Right atrium auricular region (tissue), 2 donors: ENCODE measurements at regions not wholly inside any gene's neighbourhood (a gene's known extent, or its start where the extent isn't known, plus 50 kb on each side); places are given as distances from the start of the nearest gene placed in this dataset.

Experiments used
- DNase-seq: peaks from one replicate; pipeline ENCODE4 v3.0.0-alpha.2; 2019; ENCODE audit warnings: low spot score
- H3K27ac ChIP-seq, 2 donors: fragments of 200-600 bp; sonication (generic); 1 replicate in 1 of 2; 2 replicates in 1 of 2; pipeline ENCODE4 v1.5.1; 2016 to 2019
- H3K27me3 ChIP-seq, 2 donors: fragments of 200-600 bp; sonication (generic); one replicate each; pipeline versions ENCODE4 v1.5.1 to v1.6.0; 2017 to 2019
- H3K36me3 ChIP-seq: fragments of 200-600 bp; sonication (generic); one replicate; pipeline ENCODE4 v1.5.1; 2016
- H3K4me1 ChIP-seq, 2 donors: fragments of 200-600 bp; sonication (generic); one replicate each; pipeline versions ENCODE4 v1.5.1 to v1.6.0; 2017 to 2019
- H3K4me3 ChIP-seq, 2 donors: fragments of 200-600 bp; sonication (generic); 1 replicate in 1 of 2; 2 replicates in 1 of 2; pipeline ENCODE4 v1.5.1; 2017 to 2019; ENCODE audit warnings: mild to moderate bottlenecking in 1 of 2, moderate library complexity in 1 of 2
- H3K9me3 ChIP-seq, 2 donors: fragments of 200-600 bp; sonication (generic); one replicate each; pipeline ENCODE4 v1.5.1; 2019
- TF ChIP-seq, protein P1 (sequence below), 2 donors: fragments of 200-600 bp; sonication (generic); IDR thresholded peaks; one replicate each; pipeline ENCODE4 v1.5.1; 2019; ENCODE audit warnings: antibody characterized with exemption in 2 of 2

DNA sequence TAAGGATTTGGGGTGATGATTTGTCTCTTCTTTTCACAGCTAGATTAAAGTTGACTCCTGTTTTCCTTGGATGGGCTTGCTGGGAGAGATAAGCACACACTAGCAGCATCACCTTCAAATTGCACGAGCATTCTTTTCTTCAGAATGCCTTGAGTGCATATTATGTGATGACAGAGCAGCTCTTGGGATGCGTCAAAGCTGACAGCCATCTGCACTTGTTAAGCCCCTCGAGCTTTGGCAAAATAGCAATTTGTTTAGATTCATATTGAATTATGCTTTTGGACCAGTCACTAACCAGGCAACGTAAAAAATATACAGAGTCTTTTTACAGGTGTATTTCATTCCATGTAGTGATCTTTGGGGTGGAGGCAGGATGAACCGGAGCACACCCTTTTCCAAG lies 407.0 kb downstream of the FUT8 start:
- Histone ChIP-seq H3K4me3 (no peak overlapping the region), H3K9me3 (no peaks in the 10 kb centered on the region), H3K27me3 (no peaks in the 10 kb centered on the region), H3K4me1 (no peaks in the 10 kb centered on the region), H3K27ac (no peak overlapping the region), H3K36me3 (no peaks in the 10 kb centered on the region)
- no peak for DNase-seq
- TF ChIP-seq, protein P1, sequence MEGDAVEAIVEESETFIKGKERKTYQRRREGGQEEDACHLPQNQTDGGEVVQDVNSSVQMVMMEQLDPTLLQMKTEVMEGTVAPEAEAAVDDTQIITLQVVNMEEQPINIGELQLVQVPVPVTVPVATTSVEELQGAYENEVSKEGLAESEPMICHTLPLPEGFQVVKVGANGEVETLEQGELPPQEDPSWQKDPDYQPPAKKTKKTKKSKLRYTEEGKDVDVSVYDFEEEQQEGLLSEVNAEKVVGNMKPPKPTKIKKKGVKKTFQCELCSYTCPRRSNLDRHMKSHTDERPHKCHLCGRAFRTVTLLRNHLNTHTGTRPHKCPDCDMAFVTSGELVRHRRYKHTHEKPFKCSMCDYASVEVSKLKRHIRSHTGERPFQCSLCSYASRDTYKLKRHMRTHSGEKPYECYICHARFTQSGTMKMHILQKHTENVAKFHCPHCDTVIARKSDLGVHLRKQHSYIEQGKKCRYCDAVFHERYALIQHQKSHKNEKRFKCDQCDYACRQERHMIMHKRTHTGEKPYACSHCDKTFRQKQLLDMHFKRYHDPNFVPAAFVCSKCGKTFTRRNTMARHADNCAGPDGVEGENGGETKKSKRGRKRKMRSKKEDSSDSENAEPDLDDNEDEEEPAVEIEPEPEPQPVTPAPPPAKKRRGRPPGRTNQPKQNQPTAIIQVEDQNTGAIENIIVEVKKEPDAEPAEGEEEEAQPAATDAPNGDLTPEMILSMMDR (IDR thresholded peaks at IDR 0.05), result no peak

DNA sequence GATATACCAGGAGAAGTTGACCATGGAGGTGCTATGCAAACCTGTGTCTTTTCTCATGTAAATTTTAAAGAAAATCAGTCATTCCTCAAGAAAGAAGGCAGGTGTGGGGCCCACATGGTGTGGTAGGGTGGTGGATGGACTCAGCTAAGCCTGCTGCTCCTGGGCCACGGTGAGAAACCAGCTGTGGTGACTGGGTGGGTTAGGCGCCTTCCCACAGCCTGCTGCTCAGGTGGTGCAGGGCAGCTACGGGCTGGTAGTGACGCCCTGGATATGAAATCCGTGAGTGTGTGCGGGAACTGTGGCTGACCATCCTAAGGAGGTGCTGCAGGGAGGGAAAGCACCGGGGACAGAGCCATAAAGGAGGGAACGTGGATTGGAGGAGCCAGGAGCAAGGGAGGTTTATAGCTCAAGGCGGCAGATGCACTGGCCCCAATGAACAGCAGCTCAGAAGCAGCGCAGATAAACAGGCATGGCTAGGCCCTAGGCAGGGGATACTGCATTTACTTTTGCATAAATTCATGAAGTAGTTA lies 408.8 kb downstream of the FUT8 start:
- no peaks in the 10 kb centered on the region for H3K9me3 ChIP-seq
- no peak overlapping the region for H3K4me3 ChIP-seq
- no peaks in the 10 kb centered on the region for H3K4me1 ChIP-seq
- TF ChIP-seq, protein P1 (IDR thresholded peaks at IDR 0.05), result no peak
- H3K27me3 ChIP-seq, result no peaks in the 10 kb centered on the region
- H3K27ac ChIP-seq, result no peak overlapping the region
- no peak for DNase-seq
- H3K36me3 ChIP-seq, result no peaks in the 10 kb centered on the region

DNA sequence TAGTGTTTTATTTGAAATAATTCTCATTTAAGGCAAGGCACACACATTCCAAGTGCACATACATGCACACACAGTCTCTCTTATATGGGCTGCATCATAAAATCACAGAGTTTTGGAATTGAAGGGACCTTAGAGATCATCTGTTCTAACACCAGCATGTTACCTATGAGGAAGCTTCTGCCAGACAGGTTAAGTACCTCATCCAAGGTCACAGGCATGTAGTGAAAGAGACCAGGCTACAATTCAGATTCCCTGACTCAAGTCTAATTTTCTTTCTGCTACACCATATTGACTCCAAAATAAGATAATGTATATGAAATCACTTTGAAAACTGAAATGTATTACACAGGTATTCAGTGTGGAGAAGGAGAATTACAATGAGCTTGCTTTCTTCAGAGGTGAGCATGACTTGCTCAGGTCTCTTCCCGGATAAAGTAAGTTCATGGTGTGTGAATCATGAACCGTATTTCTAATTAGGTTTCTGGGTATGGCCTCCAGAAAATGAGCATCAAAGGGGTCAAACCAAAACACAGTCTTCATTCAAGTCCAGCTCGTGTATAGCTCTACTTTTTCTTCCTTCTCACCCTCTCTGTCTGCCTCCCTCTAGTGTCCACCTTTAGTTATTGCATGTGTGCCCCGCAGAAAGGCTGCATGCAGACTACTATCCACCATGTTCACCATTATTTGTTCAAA lies 411.9 kb downstream of the FUT8 start:
- H3K9me3 ChIP-seq, result no peaks in the 10 kb centered on the region
- no peaks in the 10 kb centered on the region for H3K27me3 ChIP-seq
- TF ChIP-seq, protein P1 (IDR thresholded peaks at IDR 0.05), result peak; percentile 85 to 94
- no peak for DNase-seq
- H3K4me1 ChIP-seq, result no peaks in the 10 kb centered on the region
- no peak overlapping the region for H3K4me3 ChIP-seq
- no peak overlapping the region for H3K27ac ChIP-seq
- no peaks in the 10 kb centered on the region for H3K36me3 ChIP-seq

DNA sequence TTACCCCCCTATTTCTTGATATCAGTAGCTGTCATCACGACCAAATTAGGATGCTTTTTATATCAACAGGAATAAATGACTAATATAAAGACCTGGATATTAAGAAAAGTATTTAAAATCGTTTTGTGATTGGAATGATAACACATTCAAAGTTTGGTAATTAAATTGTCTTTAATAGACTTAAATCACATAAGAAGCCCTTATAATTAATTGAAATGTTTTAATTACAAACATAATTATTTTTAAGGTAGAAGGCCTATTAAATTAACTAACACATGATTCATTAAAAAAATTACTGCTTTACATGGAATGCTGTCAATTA lies 412.4 kb downstream of the FUT8 start:
- H3K9me3 ChIP-seq, result no peaks in the 10 kb centered on the region
- no peak for DNase-seq
- no peak overlapping the region for H3K27ac ChIP-seq
- no peaks in the 10 kb centered on the region for H3K27me3 ChIP-seq
- no peak overlapping the region for H3K4me3 ChIP-seq
- no peaks in the 10 kb centered on the region for H3K36me3 ChIP-seq
- TF ChIP-seq, protein P1 (IDR thresholded peaks at IDR 0.05), result peak in 1 of 2 donors; percentile 15
- no peaks in the 10 kb centered on the region for H3K4me1 ChIP-seq

DNA sequence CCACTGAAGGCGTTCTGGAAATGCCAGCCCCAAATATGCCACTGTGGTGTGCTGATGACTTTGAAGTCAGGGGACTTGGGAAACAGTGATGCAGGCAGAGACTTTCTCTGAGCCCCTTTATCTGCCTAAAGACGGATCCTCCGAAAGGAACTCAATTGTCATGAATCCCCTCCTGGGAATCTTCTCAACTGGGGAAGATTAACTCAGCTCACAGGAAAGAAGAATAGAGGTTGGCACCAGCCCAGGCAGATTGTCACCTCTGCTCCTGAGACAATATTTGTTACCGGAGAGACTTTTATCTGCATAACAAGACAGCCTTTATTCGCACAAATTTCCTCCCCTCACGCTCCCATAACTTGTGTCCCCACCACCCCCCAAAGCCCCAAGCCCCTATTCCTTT lies 414.4 kb downstream of the FUT8 start:
- Histone ChIP-seq H3K9me3 (no peaks in the 10 kb centered on the region), H3K27ac (no peak overlapping the region), H3K4me1 (no peaks in the 10 kb centered on the region), H3K4me3 (no peak overlapping the region), H3K27me3 (no peaks in the 10 kb centered on the region), H3K36me3 (no peaks in the 10 kb centered on the region)
- DNase-seq, result no peak
- TF ChIP-seq, protein P1 (IDR thresholded peaks at IDR 0.05), result no peak

DNA sequence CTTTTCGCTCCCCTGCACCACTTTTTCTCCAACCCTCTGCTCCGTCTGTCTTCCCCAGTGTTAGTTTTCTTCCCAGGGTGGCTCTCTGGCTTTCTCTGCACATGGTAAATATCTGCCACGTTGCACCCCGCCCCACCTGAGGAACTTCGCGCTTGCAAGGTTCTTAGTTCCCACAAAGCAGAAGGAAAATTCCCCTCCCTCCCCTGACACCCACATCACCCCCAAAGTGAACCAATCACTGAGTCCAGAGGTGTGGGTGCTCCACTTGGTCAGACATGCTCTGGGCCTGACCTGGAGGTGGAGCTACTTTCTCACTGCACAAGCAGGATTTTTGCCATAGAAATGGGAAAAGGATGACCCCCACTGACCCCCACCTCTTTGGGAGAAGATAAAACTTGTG lies 415.0 kb downstream of the FUT8 start:
- Histone ChIP-seq H3K27ac (no peak overlapping the region), H3K9me3 (no peaks in the 10 kb centered on the region), H3K4me1 (no peaks in the 10 kb centered on the region), H3K27me3 (no peaks in the 10 kb centered on the region), H3K4me3 (no peak overlapping the region), H3K36me3 (no peaks in the 10 kb centered on the region)
- DNase-seq, result no peak
- TF ChIP-seq, protein P1 (IDR thresholded peaks at IDR 0.05), result no peak
